Liver (tissue), 8 donors: ENCODE measurements at regions not wholly inside any gene's neighbourhood (a gene's known extent, or its start where the extent isn't known, plus 50 kb on each side); places are given as distances from the start of the nearest gene placed in this dataset.

ENCODE experiments used
- DNase-seq: peaks from one replicate; pipeline ENCODE4 v3.0.0-alpha.2; 2017; ENCODE audit warnings: low spot score
- H3K27ac ChIP-seq, 2 donors: one replicate each; pipeline ENCODE4 v1.7.0; 2013; ENCODE audit warnings: inconsistent platforms in 2 of 2, low read length in 2 of 2, control low read depth in 1 of 2, low read depth in 1 of 2, mild to moderate bottlenecking in 1 of 2
- H3K27me3 ChIP-seq, 4 donors: one replicate each; pipeline versions ENCODE4 v1.6.1 to v1.7.0; 2013; ENCODE audit warnings: low read length in 3 of 4, inconsistent platforms in 1 of 4, mild to moderate bottlenecking in 1 of 4, moderate library complexity in 1 of 4; ENCODE audit not compliant: control insufficient read depth in 4 of 4, insufficient read depth in 4 of 4
- H3K36me3 ChIP-seq, 4 donors: one replicate each; pipeline versions ENCODE4 v1.6.1 to v1.7.0; 2013; ENCODE audit warnings: low read length in 3 of 4, mild to moderate bottlenecking in 3 of 4, low read depth in 1 of 4, moderate library complexity in 1 of 4; ENCODE audit not compliant: control insufficient read depth in 4 of 4, insufficient read depth in 3 of 4
- H3K4me1 ChIP-seq, 4 donors: one replicate each; pipeline versions ENCODE4 v1.6.1 to v1.7.0; 2013; ENCODE audit warnings: low read length in 3 of 4, mild to moderate bottlenecking in 3 of 4, moderate library complexity in 1 of 4; ENCODE audit not compliant: control insufficient read depth in 4 of 4, insufficient read depth in 4 of 4
- H3K4me3 ChIP-seq, 3 donors: one replicate each; pipeline versions ENCODE4 v1.6.1 to v1.7.0; 2013; ENCODE audit warnings: low read length in 3 of 3, control low read depth in 1 of 3, low read depth in 1 of 3, mild to moderate bottlenecking in 1 of 3
- H3K9ac ChIP-seq, 2 donors: one replicate each; pipeline ENCODE4 v1.7.0; 2013; ENCODE audit warnings: low read length in 2 of 2, mild to moderate bottlenecking in 2 of 2, moderate library complexity in 2 of 2, control low read depth in 1 of 2, low read depth in 1 of 2
- H3K9me3 ChIP-seq, 4 donors: one replicate each; pipeline versions ENCODE4 v1.6.1 to v1.7.0; 2013; ENCODE audit warnings: low read length in 3 of 4; ENCODE audit not compliant: control insufficient read depth in 4 of 4
- ATF3 ChIP-seq: IDR thresholded peaks from 2 replicates; pipeline ENCODE4 v1.6.1; 2016; ENCODE audit warnings: antibody characterized with exemption
- CTCF ChIP-seq: fragments of 150-350 bp; IDR thresholded peaks from 2 replicates; pipeline ENCODE4 v1.5.1; 2017; ENCODE audit warnings: improper control_type of control experiment, low read depth, low read length; ENCODE audit not compliant: missing input control
- EGR1 ChIP-seq, 2 donors: IDR thresholded peaks; 2 replicates each; pipeline ENCODE4 v1.6.1; 2016 to 2018; ENCODE audit warnings: antibody characterized with exemption in 2 of 2, low read depth in 2 of 2
- FOXA1 ChIP-seq: IDR thresholded peaks from 2 replicates; pipeline ENCODE4 v1.6.1; 2016; ENCODE audit warnings: antibody characterized with exemption
- FOXA2 ChIP-seq: IDR thresholded peaks from 2 replicates; pipeline ENCODE4 v1.6.1; 2016; ENCODE audit warnings: antibody characterized with exemption
- GABPA ChIP-seq, 2 donors: IDR thresholded peaks in 1 of 2; conservative IDR thresholded peaks in 1 of 2; 2 replicates each; pipeline ENCODE4 v1.6.1; 2016; ENCODE audit warnings: antibody characterized with exemption in 2 of 2, mild to moderate bottlenecking in 1 of 2, moderate library complexity in 1 of 2
- HNF4A ChIP-seq, 2 donors: conservative IDR thresholded peaks; 2 replicates each; pipeline ENCODE4 v1.6.1; 2016; ENCODE audit warnings: antibody characterized with exemption in 2 of 2, mild to moderate bottlenecking in 2 of 2
- HNF4G ChIP-seq: IDR thresholded peaks from 2 replicates; pipeline ENCODE4 v1.6.1; 2016; ENCODE audit warnings: antibody characterized with exemption
- JUND ChIP-seq, 2 donors: IDR thresholded peaks; 2 replicates each; pipeline ENCODE4 v1.6.1; 2016; ENCODE audit warnings: antibody characterized with exemption in 2 of 2
- MAX ChIP-seq: IDR thresholded peaks from 2 replicates; pipeline ENCODE4 v1.6.1; 2016; ENCODE audit warnings: antibody characterized with exemption
- NR2F2 ChIP-seq: IDR thresholded peaks from 2 replicates; pipeline ENCODE4 v1.6.1; 2016; ENCODE audit warnings: antibody characterized with exemption
- RAD21 ChIP-seq, 2 donors: IDR thresholded peaks; 2 replicates each; pipeline ENCODE4 v1.6.1; 2016; ENCODE audit warnings: antibody characterized with exemption in 2 of 2, mild to moderate bottlenecking in 2 of 2
- REST ChIP-seq: IDR thresholded peaks from 2 replicates; pipeline ENCODE4 v1.6.1; 2016; ENCODE audit warnings: antibody characterized with exemption, mild to moderate bottlenecking
- RXRA ChIP-seq, 2 donors: IDR thresholded peaks; 2 replicates each; pipeline ENCODE4 v1.6.1; 2017 to 2018; ENCODE audit warnings: antibody characterized with exemption in 2 of 2, mild to moderate bottlenecking in 1 of 2
- SP1 ChIP-seq: IDR thresholded peaks from 2 replicates; pipeline ENCODE4 v1.6.1; 2018; ENCODE audit warnings: antibody characterized with exemption, mild to moderate bottlenecking
- TAF1 ChIP-seq: conservative IDR thresholded peaks from 2 replicates; pipeline ENCODE4 v1.6.1; 2016; ENCODE audit warnings: antibody characterized with exemption, mild to moderate bottlenecking
- YY1 ChIP-seq: IDR thresholded peaks from 2 replicates; pipeline ENCODE4 v1.6.1; 2016; ENCODE audit warnings: antibody characterized with exemption, mild to moderate bottlenecking
- ZBTB33 ChIP-seq: IDR thresholded peaks from 2 replicates; pipeline ENCODE4 v1.6.1; 2016; ENCODE audit warnings: antibody characterized with exemption
- WGBS: extraction: QIAGEN DNeasy Blood & Tissue Kit; methylation state at CpG from one replicate; pipeline ENCODE4 v1.1.7; 2013; 5-methylcytosine and 5-hydroxymethylcytosine counted together
- donor health status: healthy.
- donor health status: healthy.
- donor health status: healthy.
- donor health status: healthy.
- donor health status: healthy.

GRCh38 chr22:47944941-47945340, 1182.5 kb downstream of the TBC1D22A start:
- H3K27ac ChIP-seq = no peak overlapping the region
- H3K9me3 ChIP-seq = peaks cover 0 to 3% (median 0%) of the 10 kb centered on the region in 4 donors
- no peak overlapping the region for H3K9ac ChIP-seq
- no peaks in the 10 kb centered on the region for H3K36me3 ChIP-seq
- TF ChIP-seq EGR1 (IDR thresholded peaks at IDR 0.05; ENCODE audit: low read depth in 2 of 2) (no peak), RAD21 (IDR thresholded peaks at IDR 0.05) (no peak), RXRA (IDR thresholded peaks at IDR 0.05) (no peak), SP1 (no peak), MAX (no peak), TAF1 (no peak), ATF3 (no peak), FOXA1 (no peak), CTCF (no peak), JUND (IDR thresholded peaks at IDR 0.05) (no peak), HNF4A (conservative IDR thresholded peaks at IDR 0.05) (no peak), ZBTB33 (no peak), GABPA (IDR thresholded peaks at IDR 0.05 in 1 of 2, conservative IDR thresholded peaks at IDR 0.05 in 1 of 2) (no peak), FOXA2 (no peak)
- WGBS = 73% methylated on average over 6 of the region's 6 CpGs
- peaks cover 0 to 3% (median 0%) of the 10 kb centered on the region in 4 donors for H3K27me3 ChIP-seq
- H3K4me3 ChIP-seq = no peak overlapping the region
- H3K4me1 ChIP-seq = no peaks in the 10 kb centered on the region
- no peak for DNase-seq

DNA sequence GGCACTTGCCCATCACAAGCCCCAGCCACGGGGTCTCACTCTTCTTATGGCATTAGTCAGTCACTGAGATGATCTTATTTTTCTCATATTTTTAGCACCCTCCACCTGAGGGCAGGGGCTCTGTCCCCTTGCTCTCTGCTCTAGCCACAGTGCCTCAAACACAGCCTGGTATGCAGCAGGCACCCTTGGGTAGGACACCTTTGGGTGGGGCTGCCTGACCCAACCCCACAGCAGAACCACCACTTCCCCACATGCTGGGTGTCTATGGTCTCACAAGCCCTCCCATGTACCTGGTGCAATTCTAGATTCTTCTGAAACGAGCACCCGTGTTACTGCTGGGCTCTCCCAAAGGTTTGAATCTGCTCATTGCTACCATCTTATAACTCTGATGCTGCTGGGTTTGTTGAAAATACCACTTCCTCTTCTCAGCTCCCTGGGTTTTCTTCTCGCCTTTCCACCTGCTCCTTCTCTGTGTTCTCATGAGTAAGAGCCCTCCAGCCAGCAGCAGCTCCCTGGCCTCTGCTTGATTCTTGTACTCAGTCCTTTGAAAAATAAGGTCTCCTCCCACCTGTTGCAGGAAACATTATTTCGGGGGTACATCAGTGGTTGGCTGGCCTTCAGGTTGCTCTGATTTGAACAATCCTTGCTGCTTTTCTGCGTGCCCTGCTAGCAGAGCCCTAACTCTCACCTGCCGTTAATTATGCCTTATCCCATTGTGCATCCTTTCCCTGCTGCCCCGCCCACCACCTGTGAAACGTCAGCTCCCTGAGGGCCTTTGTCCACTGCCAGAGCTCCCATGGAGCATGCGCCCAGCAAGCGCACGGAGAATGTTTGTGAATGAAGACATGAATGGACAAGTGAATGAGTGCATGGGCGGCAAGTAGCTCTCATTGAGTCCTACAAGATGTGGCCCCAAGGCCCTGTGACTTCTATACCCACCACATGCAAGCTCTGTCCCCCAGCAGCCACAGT, 1181.6 kb downstream of the TBC1D22A start:
- H3K9me3 ChIP-seq = no peaks in the 10 kb centered on the region
- H3K27ac ChIP-seq = no peak overlapping the region
- H3K4me3 ChIP-seq = no peak overlapping the region
- no peaks in the 10 kb centered on the region for H3K4me1 ChIP-seq
- 64% methylated on average over 13 of the region's 13 CpGs for WGBS
- no peak for DNase-seq
- H3K9ac ChIP-seq = no peak overlapping the region
- no peaks in the 10 kb centered on the region for H3K27me3 ChIP-seq
- H3K36me3 ChIP-seq = no peaks in the 10 kb centered on the region
- TF ChIP-seq JUND (IDR thresholded peaks at IDR 0.05) (no peak), REST (no peak), TAF1 (no peak), RXRA (IDR thresholded peaks at IDR 0.05) (no peak), ZBTB33 (no peak), EGR1 (IDR thresholded peaks at IDR 0.05; ENCODE audit: low read depth in 2 of 2) (no peak), FOXA2 (no peak), ATF3 (no peak), HNF4A (conservative IDR thresholded peaks at IDR 0.05) (no peak), MAX (no peak), YY1 (no peak), SP1 (no peak), NR2F2 (no peak), RAD21 (IDR thresholded peaks at IDR 0.05) (no peak), GABPA (IDR thresholded peaks at IDR 0.05 in 1 of 2, conservative IDR thresholded peaks at IDR 0.05 in 1 of 2) (no peak), HNF4G (no peak), FOXA1 (no peak)
